ENCODE measurements at regions not wholly inside any gene's neighbourhood (a gene's known extent, or its start where the extent isn't known, plus 50 kb on each side); places are given as distances from the start of the nearest gene placed in this dataset.
A peak's percentile ranks its signal among the peaks of the same experiment; 100 is the strongest.
"Not testable (repeated sequence)": the region's sequence is repeated elsewhere in the genome, so short reads cannot be mapped to it uniquely, and the experiment has no call there.

GRCh38 chr1:165965857-165966256 is 138.4 kb downstream of the UCK2 start:
- Mint-ChIP-seq H3K9me3 (ENCODE audit: low read depth) (peaks cover 7% of the 10 kb centered on the region), H3K36me3 (ENCODE audit: low read depth) (no peaks in the 10 kb centered on the region), H3K4me1 (no peaks in the 10 kb centered on the region), H3K27ac (no peak overlapping the region), H3K4me3 (no peak overlapping the region), H3K27me3 (peaks cover 9% of the 10 kb centered on the region)
- no peak for ATAC-seq
- intact Hi-C loops (cut with DNase I, micrococcal nuclease): no loop called here
- ChIA-PET CTCF (interaction anchor here (0.7 to 1.2 kb wide), 2 partner anchors 156 to 201 kb away, joined by 3 to 4 read pairs; no protein-coding TSS in a partner anchor), POLR2A (no interaction called here)
- no peak for DNase-seq

GRCh38 chr1:165969366-165969765 is 142.0 kb downstream of the UCK2 start:
- H3K4me3 Mint-ChIP-seq, POLR2A ChIA-PET: not testable (repeated sequence)

GRCh38 chr1:165974598-165975131 is 147.3 kb downstream of the UCK2 start:
- intact Hi-C loops (cut with DNase I, micrococcal nuclease): no loop called here
- no peak overlapping the region for H3K27ac Mint-ChIP-seq
- CTCF ChIA-PET: no interaction called here
- no peaks in the 10 kb centered on the region for H3K4me1 Mint-ChIP-seq
- H3K36me3 Mint-ChIP-seq (ENCODE audit: low read depth): no peaks in the 10 kb centered on the region
- peaks cover 14% of the 10 kb centered on the region for H3K27me3 Mint-ChIP-seq
- peaks cover 10% of the 10 kb centered on the region for H3K9me3 Mint-ChIP-seq (ENCODE audit: low read depth)
- ATAC-seq (no peak), DNase-seq (no peak)
- H3K4me3 Mint-ChIP-seq: no peak overlapping the region
- POLR2A ChIA-PET: no interaction called here

More at GRCh38 chr1:165969366-165969765, 142.0 kb downstream of the UCK2 start:
- H3K27me3 Mint-ChIP-seq; H3K9me3 Mint-ChIP-seq (ENCODE audit: low read depth); DNase-seq; H3K4me1 Mint-ChIP-seq; intact Hi-C loops (cut with DNase I, micrococcal nuclease); CTCF ChIA-PET; ATAC-seq; H3K27ac Mint-ChIP-seq; H3K36me3 Mint-ChIP-seq (ENCODE audit: low read depth): not testable (repeated sequence)

DNA sequence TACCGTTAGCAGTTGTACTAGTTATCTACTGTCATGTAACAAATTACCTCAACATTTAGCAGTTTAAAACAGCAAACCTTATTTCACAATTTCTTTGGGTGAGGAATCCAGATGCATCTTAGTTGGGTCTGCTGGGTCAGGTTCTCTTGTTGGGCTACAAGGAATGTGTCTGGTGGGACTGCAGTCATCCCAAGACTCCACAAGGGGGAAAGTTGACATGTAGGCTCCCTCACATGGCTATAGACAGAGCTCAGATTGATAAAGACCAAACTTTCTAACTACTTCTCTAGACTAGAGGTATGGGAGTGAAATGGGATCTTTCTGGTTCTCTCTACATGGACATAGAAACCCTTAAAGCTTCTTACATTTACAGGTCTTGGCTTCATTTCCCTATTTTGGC is 160.9 kb downstream of the UCK2 start:
- H3K4me1 Mint-ChIP-seq: no peaks in the 10 kb centered on the region
- peaks cover 6% of the 10 kb centered on the region for H3K27me3 Mint-ChIP-seq
- no peak overlapping the region for H3K4me3 Mint-ChIP-seq
- no peak for ATAC-seq
- intact Hi-C loops (cut with DNase I, micrococcal nuclease): no loop called here
- DNase-seq: no peak
- no peaks in the 10 kb centered on the region for H3K9me3 Mint-ChIP-seq (ENCODE audit: low read depth)
- H3K36me3 Mint-ChIP-seq (ENCODE audit: low read depth): no peaks in the 10 kb centered on the region
- no peak overlapping the region for H3K27ac Mint-ChIP-seq
- ChIA-PET CTCF (interaction anchor here (0.7 kb wide), 1 partner anchor 48 kb away, joined by 3 read pairs; no protein-coding TSS in a partner anchor), POLR2A (no interaction called here)

DNA sequence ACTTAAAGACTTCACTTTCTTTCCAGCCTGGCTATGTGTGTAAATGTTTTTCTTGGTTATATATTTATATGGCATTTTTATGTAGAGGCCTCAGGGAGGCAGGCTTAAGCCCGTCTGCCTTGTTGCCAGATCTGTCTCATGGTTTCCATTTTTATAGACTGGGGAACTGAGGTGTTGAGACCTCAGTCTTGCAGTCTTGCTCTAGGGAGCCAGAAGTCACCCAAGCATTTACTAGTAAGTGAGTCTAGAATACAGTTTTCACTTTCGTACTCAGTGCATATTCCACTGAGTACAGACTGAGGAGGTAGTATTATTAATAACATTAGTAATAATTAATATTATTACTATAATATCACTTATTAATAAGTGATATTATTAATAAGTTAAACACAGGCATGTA is 161.4 kb downstream of the UCK2 start:
- Mint-ChIP-seq H3K27me3 (peaks cover 3% of the 10 kb centered on the region), H3K4me1 (no peaks in the 10 kb centered on the region), H3K9me3 (ENCODE audit: low read depth) (no peaks in the 10 kb centered on the region), H3K4me3 (no peak overlapping the region), H3K27ac (no peak overlapping the region), H3K36me3 (ENCODE audit: low read depth) (no peaks in the 10 kb centered on the region)
- POLR2A ChIA-PET: no interaction called here
- intact Hi-C loops (cut with DNase I, micrococcal nuclease): no loop called here
- CTCF ChIA-PET: no interaction called here
- DNase-seq (no peak), ATAC-seq (no peak)

DNA sequence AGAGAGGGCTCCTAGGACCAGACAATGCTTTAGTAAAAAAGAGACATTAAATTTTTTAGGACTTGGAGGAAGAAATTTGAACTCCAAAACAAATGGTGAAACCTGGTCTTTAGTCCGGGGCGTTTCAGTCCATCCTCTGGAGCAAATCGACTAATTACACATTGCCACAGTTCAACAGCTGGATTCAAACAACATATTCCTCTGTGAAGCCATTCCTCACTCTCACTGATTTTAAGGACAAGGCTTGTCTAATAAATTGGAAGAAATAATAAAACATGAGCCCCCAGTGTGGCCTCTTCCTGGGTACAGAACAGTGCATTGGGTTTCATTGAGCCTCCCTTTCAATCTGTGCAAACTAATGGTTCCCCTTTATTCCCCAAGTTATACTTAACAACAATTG is 165.1 kb downstream of the UCK2 start:
- ChIA-PET CTCF (interaction anchor here (0.6 kb wide), 1 partner anchor 64 kb away, joined by 4 read pairs; no protein-coding TSS in a partner anchor), POLR2A (no interaction called here)
- no peak overlapping the region for H3K27ac Mint-ChIP-seq
- H3K9me3 Mint-ChIP-seq (ENCODE audit: low read depth): no peaks in the 10 kb centered on the region
- H3K4me1 Mint-ChIP-seq: no peaks in the 10 kb centered on the region
- peaks cover 2% of the 10 kb centered on the region for H3K27me3 Mint-ChIP-seq
- H3K4me3 Mint-ChIP-seq: no peak overlapping the region
- H3K36me3 Mint-ChIP-seq (ENCODE audit: low read depth): no peaks in the 10 kb centered on the region
- ATAC-seq (no peak), DNase-seq (no peak)
- intact Hi-C loops (cut with DNase I, micrococcal nuclease): no loop called here

GRCh38 chr1:165994107-165994506 is 166.7 kb downstream of the UCK2 start:
- Mint-ChIP-seq H3K9me3 (ENCODE audit: low read depth) (no peaks in the 10 kb centered on the region), H3K27ac (no peak overlapping the region), H3K4me1 (no peaks in the 10 kb centered on the region), H3K36me3 (ENCODE audit: low read depth) (no peaks in the 10 kb centered on the region), H3K27me3 (peaks cover 2% of the 10 kb centered on the region), H3K4me3 (no peak overlapping the region)
- POLR2A ChIA-PET: no interaction called here
- DNase-seq (no peak), ATAC-seq (no peak)
- intact Hi-C loops (cut with DNase I, micrococcal nuclease): no loop called here
- CTCF ChIA-PET: no interaction called here

GRCh38 chr1:165999826-166000225 is 167.0 kb downstream of the FAM78B start:
- ChIA-PET CTCF (no interaction called here), POLR2A (no interaction called here)
- intact Hi-C loops (cut with DNase I, micrococcal nuclease): no loop called here
- no peak for DNase-seq
- Mint-ChIP-seq H3K27me3 (peaks cover 5% of the 10 kb centered on the region), H3K4me3 (no peak overlapping the region), H3K9me3 (ENCODE audit: low read depth) (no peaks in the 10 kb centered on the region), H3K4me1 (no peaks in the 10 kb centered on the region), H3K27ac (no peak overlapping the region), H3K36me3 (ENCODE audit: low read depth) (no peaks in the 10 kb centered on the region)
- no peak for ATAC-seq

DNA sequence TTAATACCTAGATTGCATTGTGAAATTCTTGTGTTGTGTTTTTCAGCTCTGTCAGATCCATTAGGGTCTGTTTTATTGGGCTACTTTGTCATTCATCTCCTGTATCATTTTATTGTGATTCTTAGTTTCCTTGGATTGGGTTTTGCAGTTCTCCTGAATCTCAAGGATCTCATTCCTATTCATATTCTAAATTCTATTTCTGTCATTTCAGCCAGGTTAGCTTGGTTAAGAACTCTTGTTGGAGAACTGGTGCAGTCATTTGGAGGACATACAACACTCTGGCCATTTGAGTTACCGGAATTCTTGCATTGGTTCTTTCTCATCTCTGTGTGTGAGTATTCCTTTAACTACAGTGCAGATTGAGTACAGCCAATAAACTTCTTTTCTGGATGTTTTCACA is 159.6 kb downstream of the FAM78B start:
- Mint-ChIP-seq H3K36me3 (ENCODE audit: low read depth) (no peaks in the 10 kb centered on the region), H3K4me1 (no peaks in the 10 kb centered on the region), H3K9me3 (ENCODE audit: low read depth) (peaks cover 7% of the 10 kb centered on the region), H3K27ac (no peak overlapping the region), H3K27me3 (peaks cover 15% of the 10 kb centered on the region), H3K4me3 (no peak overlapping the region)
- ChIA-PET CTCF (no interaction called here), POLR2A (no interaction called here)
- ATAC-seq (no peak), DNase-seq (no peak)
- intact Hi-C loops (cut with DNase I, micrococcal nuclease): no loop called here

- Mint-ChIP-seq H3K27ac (no peak overlapping the region), H3K27me3 (peaks cover 13% of the 10 kb centered on the region), H3K9me3 (ENCODE audit: low read depth) (peaks cover 2% of the 10 kb centered on the region), H3K4me3 (no peak overlapping the region), H3K4me1 (no peaks in the 10 kb centered on the region), H3K36me3 (ENCODE audit: low read depth) (no peaks in the 10 kb centered on the region)
- POLR2A ChIA-PET: no interaction called here
- intact Hi-C loops (cut with DNase I, micrococcal nuclease): no loop called here
- CTCF ChIA-PET: no interaction called here
- DNase-seq (no peak), ATAC-seq (no peak)
Observed at GRCh38 chr1:166013232-166013631, 153.6 kb downstream of the FAM78B start.

DNA sequence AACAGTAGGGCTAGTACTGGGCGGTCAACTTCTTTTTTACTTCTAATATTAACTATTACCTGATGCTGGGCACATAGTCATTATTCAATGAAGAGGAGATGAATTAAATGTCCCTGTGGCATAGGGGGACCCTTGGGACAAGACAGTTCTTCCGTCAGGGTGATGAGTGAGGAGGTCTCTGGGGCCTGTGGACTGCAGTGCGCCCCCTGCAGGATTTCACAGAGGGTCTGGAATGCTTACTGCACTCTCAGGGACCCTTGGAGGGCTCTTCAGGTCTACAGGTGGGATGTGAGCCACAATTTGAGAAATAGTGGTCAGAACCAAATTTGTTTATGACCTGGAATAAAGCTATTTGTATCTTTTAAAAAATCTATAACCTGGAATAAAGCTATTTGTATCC is 149.4 kb downstream of the FAM78B start:
- ChIA-PET POLR2A (no interaction called here), CTCF (interaction anchor here (0.5 to 0.7 kb wide), 2 partner anchors 12 to 274 kb away, joined by 3 read pairs; no protein-coding TSS in a partner anchor)
- Mint-ChIP-seq H3K27ac (no peak overlapping the region), H3K27me3 (peaks cover 21% of the 10 kb centered on the region), H3K9me3 (ENCODE audit: low read depth) (no peaks in the 10 kb centered on the region), H3K4me1 (no peaks in the 10 kb centered on the region), H3K4me3 (no peak overlapping the region), H3K36me3 (ENCODE audit: low read depth) (no peaks in the 10 kb centered on the region)
- DNase-seq (peak; percentile 9), ATAC-seq (no peak)
- intact Hi-C loops (cut with DNase I, micrococcal nuclease): no loop called here
